ENCODE measurements at regions not wholly inside any gene's neighbourhood (a gene's known extent, or its start where the extent isn't known, plus 50 kb on each side); places are given as distances from the start of the nearest gene placed in this dataset.

- DNase-seq (ENCODE audit: low spot score) = no peak
- Histone ChIP-seq H3K27ac (no peak overlapping the region), H3K4me3 (no peak overlapping the region)
- no peak for TF ChIP-seq CTCF (IDR thresholded peaks at IDR 0.05)
These were observed 237.6 kb upstream of the APCDD1 start for GRCh38 chr18:10216791-10217190.

- no peak overlapping the region for H3K4me3 ChIP-seq
- no peak overlapping the region for H3K27ac ChIP-seq
- DNase-seq (ENCODE audit: low spot score) = no peak
- no peak for TF ChIP-seq CTCF (IDR thresholded peaks at IDR 0.05)
These were observed 237.2 kb upstream of the APCDD1 start for GRCh38 chr18:10217211-10217610.

- Histone ChIP-seq H3K27ac (no peak overlapping the region), H3K4me3 (no peak overlapping the region)
- no peak for TF ChIP-seq CTCF (IDR thresholded peaks at IDR 0.05)
- DNase-seq (ENCODE audit: low spot score) = no peak
These were observed 229.1 kb upstream of the APCDD1 start for GRCh38 chr18:10225300-10225699.

- no peak for DNase-seq (ENCODE audit: low spot score)
- no peak for TF ChIP-seq CTCF (IDR thresholded peaks at IDR 0.05)
- Histone ChIP-seq H3K27ac (no peak overlapping the region), H3K4me3 (no peak overlapping the region)
These were observed 227.5 kb upstream of the APCDD1 start for GRCh38 chr18:10226971-10227370.

- no peak for TF ChIP-seq CTCF (IDR thresholded peaks at IDR 0.05)
- H3K27ac ChIP-seq = no peak overlapping the region
- H3K4me3 ChIP-seq = no peak overlapping the region
- DNase-seq (ENCODE audit: low spot score) = no peak
These were observed 226.1 kb upstream of the APCDD1 start for GRCh38 chr18:10228326-10228725.

- DNase-seq (ENCODE audit: low spot score) = no peak
- no peak overlapping the region for H3K27ac ChIP-seq
- TF ChIP-seq CTCF (IDR thresholded peaks at IDR 0.05) = no peak
These were observed 225.0 kb upstream of the APCDD1 start for GRCh38 chr18:10229458-10229857.

GRCh38 chr18:10230072-10230471 lies 224.4 kb upstream of the APCDD1 start:
- H3K27ac ChIP-seq = no peak overlapping the region
- no peak for DNase-seq (ENCODE audit: low spot score)
- no peak for TF ChIP-seq CTCF (IDR thresholded peaks at IDR 0.05)
- H3K4me3 ChIP-seq = no peak overlapping the region

More at GRCh38 chr18:10229458-10229857, 225.0 kb upstream of the APCDD1 start:
- no peak overlapping the region for H3K4me3 ChIP-seq
